ENCODE measurements at regions not wholly inside any gene's neighbourhood (a gene's known extent, or its start where the extent isn't known, plus 50 kb on each side); places are given as distances from the start of the nearest gene placed in this dataset.

GRCh38 chr1:103199001-103199400 lies 90.7 kb upstream of the COL11A1 start:
- Histone ChIP-seq H3K9me3 (ENCODE audit: control insufficient read depth, insufficient read depth, low read length) (no peaks in the 10 kb centered on the region), H3K27ac (ENCODE audit: low read depth, low read length) (no peak overlapping the region), H3K27me3 (ENCODE audit: control insufficient read depth, insufficient read depth, low read length) (no peaks in the 10 kb centered on the region), H3K4me3 (ENCODE audit: low read depth, low read length) (no peak overlapping the region), H3K36me3 (ENCODE audit: control insufficient read depth, insufficient read depth, low read length) (no peaks in the 10 kb centered on the region), H3K9ac (ENCODE audit: low read depth, low read length) (no peak overlapping the region), H3K4me1 (ENCODE audit: control insufficient read depth, insufficient read depth, low read length) (no peaks in the 10 kb centered on the region; the same call in 1 of the 2 replicates)

GRCh38 chr1:103198076-103198475 lies 89.8 kb upstream of the COL11A1 start:
- Histone ChIP-seq H3K27ac (ENCODE audit: low read depth, low read length) (no peak overlapping the region), H3K4me3 (ENCODE audit: low read depth, low read length) (no peak overlapping the region), H3K9me3 (ENCODE audit: control insufficient read depth, insufficient read depth, low read length) (no peaks in the 10 kb centered on the region), H3K9ac (ENCODE audit: low read depth, low read length) (no peak overlapping the region), H3K4me1 (ENCODE audit: control insufficient read depth, insufficient read depth, low read length) (no peaks in the 10 kb centered on the region; the same call in 1 of the 2 replicates), H3K36me3 (ENCODE audit: control insufficient read depth, insufficient read depth, low read length) (no peaks in the 10 kb centered on the region), H3K27me3 (ENCODE audit: control insufficient read depth, insufficient read depth, low read length) (no peaks in the 10 kb centered on the region)

GRCh38 chr1:103197216-103197615 lies 88.9 kb upstream of the COL11A1 start:
- Histone ChIP-seq H3K4me1 (ENCODE audit: control insufficient read depth, insufficient read depth, low read length) (no peaks in the 10 kb centered on the region; the same call in 1 of the 2 replicates), H3K4me3 (ENCODE audit: low read depth, low read length) (no peak overlapping the region), H3K27ac (ENCODE audit: low read depth, low read length) (no peak overlapping the region), H3K36me3 (ENCODE audit: control insufficient read depth, insufficient read depth, low read length) (no peaks in the 10 kb centered on the region), H3K9me3 (ENCODE audit: control insufficient read depth, insufficient read depth, low read length) (no peaks in the 10 kb centered on the region), H3K27me3 (ENCODE audit: control insufficient read depth, insufficient read depth, low read length) (no peaks in the 10 kb centered on the region), H3K9ac (ENCODE audit: low read depth, low read length) (no peak overlapping the region)

- H3K27me3 ChIP-seq (ENCODE audit: control insufficient read depth, insufficient read depth, low read length) = no peaks in the 10 kb centered on the region
- H3K9ac ChIP-seq (ENCODE audit: low read depth, low read length) = no peak overlapping the region
- H3K36me3 ChIP-seq (ENCODE audit: control insufficient read depth, insufficient read depth, low read length) = no peaks in the 10 kb centered on the region
- H3K27ac ChIP-seq (ENCODE audit: low read depth, low read length) = no peak overlapping the region
- no peaks in the 10 kb centered on the region for H3K9me3 ChIP-seq (ENCODE audit: control insufficient read depth, insufficient read depth, low read length)
- no peak overlapping the region for H3K4me3 ChIP-seq (ENCODE audit: low read depth, low read length)
- H3K4me1 ChIP-seq (ENCODE audit: control insufficient read depth, insufficient read depth, low read length) = no peaks in the 10 kb centered on the region; the same call in 1 of the 2 replicates
These were observed 86.7 kb upstream of the COL11A1 start for GRCh38 chr1:103194984-103195383.

GRCh38 chr1:103194060-103194459 lies 85.7 kb upstream of the COL11A1 start:
- H3K36me3 ChIP-seq (ENCODE audit: control insufficient read depth, insufficient read depth, low read length) = no peaks in the 10 kb centered on the region

GRCh38 chr1:103191327-103191726 lies 83.0 kb upstream of the COL11A1 start:
- Histone ChIP-seq H3K4me3 (ENCODE audit: low read depth, low read length) (no peak overlapping the region), H3K36me3 (ENCODE audit: control insufficient read depth, insufficient read depth, low read length) (no peaks in the 10 kb centered on the region), H3K9me3 (ENCODE audit: control insufficient read depth, insufficient read depth, low read length) (no peaks in the 10 kb centered on the region), H3K9ac (ENCODE audit: low read depth, low read length) (no peak overlapping the region), H3K4me1 (ENCODE audit: control insufficient read depth, insufficient read depth, low read length) (no peaks in the 10 kb centered on the region; the same call in 1 of the 2 replicates), H3K27ac (ENCODE audit: low read depth, low read length) (no peak overlapping the region), H3K27me3 (ENCODE audit: control insufficient read depth, insufficient read depth, low read length) (no peaks in the 10 kb centered on the region)

More at GRCh38 chr1:103194060-103194459, 85.7 kb upstream of the COL11A1 start:
- Histone ChIP-seq H3K27me3 (ENCODE audit: control insufficient read depth, insufficient read depth, low read length) (no peaks in the 10 kb centered on the region), H3K9ac (ENCODE audit: low read depth, low read length) (no peak overlapping the region), H3K27ac (ENCODE audit: low read depth, low read length) (no peak overlapping the region), H3K4me1 (ENCODE audit: control insufficient read depth, insufficient read depth, low read length) (no peaks in the 10 kb centered on the region; the same call in 1 of the 2 replicates), H3K9me3 (ENCODE audit: control insufficient read depth, insufficient read depth, low read length) (no peaks in the 10 kb centered on the region), H3K4me3 (ENCODE audit: low read depth, low read length) (no peak overlapping the region)

GRCh38 chr1:103190766-103191165 lies 82.4 kb upstream of the COL11A1 start:
- Histone ChIP-seq H3K9ac (ENCODE audit: low read depth, low read length) (no peak overlapping the region), H3K9me3 (ENCODE audit: control insufficient read depth, insufficient read depth, low read length) (no peaks in the 10 kb centered on the region), H3K4me3 (ENCODE audit: low read depth, low read length) (no peak overlapping the region), H3K4me1 (ENCODE audit: control insufficient read depth, insufficient read depth, low read length) (no peaks in the 10 kb centered on the region; the same call in 1 of the 2 replicates), H3K27ac (ENCODE audit: low read depth, low read length) (no peak overlapping the region), H3K36me3 (ENCODE audit: control insufficient read depth, insufficient read depth, low read length) (no peaks in the 10 kb centered on the region), H3K27me3 (ENCODE audit: control insufficient read depth, insufficient read depth, low read length) (no peaks in the 10 kb centered on the region)

GRCh38 chr1:103187673-103188072 lies 79.4 kb upstream of the COL11A1 start:
- no peaks in the 10 kb centered on the region for H3K9me3 ChIP-seq (ENCODE audit: control insufficient read depth, insufficient read depth, low read length)
- no peak overlapping the region for H3K9ac ChIP-seq (ENCODE audit: low read depth, low read length)

GRCh38 chr1:103180660-103181059 lies 72.3 kb upstream of the COL11A1 start:
- Histone ChIP-seq H3K9me3 (ENCODE audit: control insufficient read depth, insufficient read depth, low read length) (no peaks in the 10 kb centered on the region), H3K4me1 (ENCODE audit: control insufficient read depth, insufficient read depth, low read length) (peaks cover 6% of the 10 kb centered on the region), H3K36me3 (ENCODE audit: control insufficient read depth, insufficient read depth, low read length) (no peaks in the 10 kb centered on the region), H3K27ac (ENCODE audit: low read depth, low read length) (no peak overlapping the region), H3K27me3 (ENCODE audit: control insufficient read depth, insufficient read depth, low read length) (no peaks in the 10 kb centered on the region), H3K4me3 (ENCODE audit: low read depth, low read length) (no peak overlapping the region), H3K9ac (ENCODE audit: low read depth, low read length) (no peak overlapping the region)

More at GRCh38 chr1:103187673-103188072, 79.4 kb upstream of the COL11A1 start:
- no peaks in the 10 kb centered on the region for H3K4me1 ChIP-seq (ENCODE audit: control insufficient read depth, insufficient read depth, low read length)
- H3K27me3 ChIP-seq (ENCODE audit: control insufficient read depth, insufficient read depth, low read length) = no peaks in the 10 kb centered on the region
- no peaks in the 10 kb centered on the region for H3K36me3 ChIP-seq (ENCODE audit: control insufficient read depth, insufficient read depth, low read length)
- no peak overlapping the region for H3K27ac ChIP-seq (ENCODE audit: low read depth, low read length)
- no peak overlapping the region for H3K4me3 ChIP-seq (ENCODE audit: low read depth, low read length)

GRCh38 chr1:103177108-103177775 lies 68.9 kb upstream of the COL11A1 start:
- Histone ChIP-seq H3K9ac (ENCODE audit: low read depth, low read length) (no peak overlapping the region), H3K27ac (ENCODE audit: low read depth, low read length) (no peak overlapping the region), H3K36me3 (ENCODE audit: control insufficient read depth, insufficient read depth, low read length) (no peaks in the 10 kb centered on the region), H3K9me3 (ENCODE audit: control insufficient read depth, insufficient read depth, low read length) (no peaks in the 10 kb centered on the region), H3K4me1 (ENCODE audit: control insufficient read depth, insufficient read depth, low read length) (peaks cover 6% of the 10 kb centered on the region), H3K4me3 (ENCODE audit: low read depth, low read length) (no peak overlapping the region), H3K27me3 (ENCODE audit: control insufficient read depth, insufficient read depth, low read length) (no peaks in the 10 kb centered on the region)

- H3K4me1 ChIP-seq (ENCODE audit: control insufficient read depth, insufficient read depth, low read length) = no peaks in the 10 kb centered on the region
- no peaks in the 10 kb centered on the region for H3K9me3 ChIP-seq (ENCODE audit: control insufficient read depth, insufficient read depth, low read length)
- H3K36me3 ChIP-seq (ENCODE audit: control insufficient read depth, insufficient read depth, low read length) = no peaks in the 10 kb centered on the region
- no peak overlapping the region for H3K27ac ChIP-seq (ENCODE audit: low read depth, low read length)
- no peaks in the 10 kb centered on the region for H3K27me3 ChIP-seq (ENCODE audit: control insufficient read depth, insufficient read depth, low read length)
- no peak overlapping the region for H3K4me3 ChIP-seq (ENCODE audit: low read depth, low read length)
- H3K9ac ChIP-seq (ENCODE audit: low read depth, low read length) = no peak overlapping the region
These were observed 62.8 kb upstream of the COL11A1 start for GRCh38 chr1:103171041-103171590.
